Transverse colon (tissue), 3 donors: ENCODE measurements at regions not wholly inside any gene's neighbourhood (a gene's known extent, or its start where the extent isn't known, plus 50 kb on each side); places are given as distances from the start of the nearest gene placed in this dataset.

Experiments used
- CTCF ChIP-seq, 5 experiments: fragments of 200-600 bp in 3 of 5; fragments of 450-650 bp in 2 of 5; sonication (generic) in 3 of 5; IDR thresholded peaks; 1 replicate in 2 of 5; 2 replicates in 3 of 5; pipeline ENCODE4 v1.5.1; 2016 to 2017; ENCODE audit warnings: antibody characterized with exemption in 5 of 5, inconsistent platforms in 3 of 5, mild to moderate bottlenecking in 2 of 5, moderate library complexity in 1 of 5
- EP300 ChIP-seq: sonication (generic); formaldehyde crosslinking; IDR thresholded peaks from one replicate; pipeline ENCODE4 v1.6.1; 2017; ENCODE audit warnings: antibody characterized with exemption, low read depth

- no peak for TF ChIP-seq CTCF (IDR thresholded peaks at IDR 0.05)
- no peak for TF ChIP-seq EP300
Observed at GRCh38 chr6:106771822-106772221, 142.4 kb downstream of the QRSL1 start.
